ENCODE measurements at regions not wholly inside any gene's neighbourhood (a gene's known extent, or its start where the extent isn't known, plus 50 kb on each side); places are given as distances from the start of the nearest gene placed in this dataset.

DNA sequence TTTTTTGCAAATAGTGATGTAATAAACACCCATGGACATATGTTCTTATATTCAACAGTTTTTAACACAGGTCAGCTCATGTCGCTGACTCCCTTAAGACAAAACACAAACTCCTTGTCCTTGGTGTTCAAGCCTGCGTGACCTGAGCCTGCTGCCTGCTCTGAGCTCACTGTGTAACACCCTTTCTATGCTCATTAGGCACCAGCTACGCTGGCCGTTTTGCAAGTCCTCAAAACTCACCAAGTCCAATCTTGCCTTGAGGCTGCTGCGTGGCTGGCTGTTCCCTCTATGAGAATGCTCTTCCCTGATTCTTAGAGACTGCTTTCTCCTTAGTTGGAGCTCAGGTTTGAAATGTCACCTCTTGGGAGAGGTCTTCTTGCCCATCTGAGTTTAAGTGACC lies 100.5 kb upstream of the GLI2 start:
- no peak for TF ChIP-seq CTCF (conservative IDR thresholded peaks at IDR 0.05; ENCODE audit: low read depth in 2 of 2)
- no peak for TF ChIP-seq EZH2 (IDR thresholded peaks at IDR 0.05; ENCODE audit: low read depth, unreplicated experiment)
- TF ChIP-seq EZH2phosphoT487 (IDR thresholded peaks at IDR 0.05; ENCODE audit: unreplicated experiment): no peak
- no peak for TF ChIP-seq CREB1 (CRISPR knock-in tag; IDR thresholded peaks at IDR 0.05; ENCODE audit: low read depth)
